Endodermal cell (in vitro differentiated cells): ENCODE measurements at regions not wholly inside any gene's neighbourhood (a gene's known extent, or its start where the extent isn't known, plus 50 kb on each side); places are given as distances from the start of the nearest gene placed in this dataset.

Source experiments
- DNase-seq: peaks from one replicate; pipeline ENCODE4 v3.0.0-alpha.2; 2017
- H3K27ac ChIP-seq: 2 replicates; pipeline ENCODE4 v1.5.1; 2013; ENCODE audit warnings: mild to moderate bottlenecking, low read depth, low read length, moderate library complexity
- H3K27me3 ChIP-seq: 2 replicates; pipeline ENCODE4 v1.6.1; 2013; ENCODE audit warnings: mild to moderate bottlenecking, low read length, moderate library complexity; ENCODE audit not compliant: insufficient read depth, control insufficient read depth, poor library complexity, severe bottlenecking
- H3K36me3 ChIP-seq: 2 replicates; pipeline ENCODE4 v1.7.0; 2013; ENCODE audit warnings: mild to moderate bottlenecking, low read length, moderate library complexity; ENCODE audit not compliant: control insufficient read depth, insufficient read depth
- H3K4me1 ChIP-seq: one replicate; pipeline ENCODE4 v1.7.0; 2013; ENCODE audit warnings: low read length; ENCODE audit not compliant: control insufficient read depth, insufficient read depth
- H3K4me3 ChIP-seq: 2 replicates; pipeline ENCODE4 v1.5.1; 2013; ENCODE audit warnings: mild to moderate bottlenecking, low read length, moderate library complexity
- H3K9ac ChIP-seq: 2 replicates; pipeline ENCODE4 v1.6.1; 2013; ENCODE audit warnings: mild to moderate bottlenecking, low read length, moderate library complexity; ENCODE audit not compliant: poor library complexity, severe bottlenecking; ENCODE audit errors: extremely low read depth
- H3K9me3 ChIP-seq: 2 replicates; pipeline ENCODE4 v1.6.1; 2013; ENCODE audit warnings: mild to moderate bottlenecking, low read length, moderate library complexity; ENCODE audit not compliant: control insufficient read depth
- H3K27ac Mint-ChIP-seq: 2 replicates; pipeline ENCODE4 v1.8.0; 2020; ENCODE audit warnings: mixed read lengths
- H3K27me3 Mint-ChIP-seq: 2 replicates; pipeline ENCODE4 v1.8.0; 2021; ENCODE audit warnings: mild to moderate bottlenecking, mixed read lengths; ENCODE audit not compliant: insufficient read depth
- H3K36me3 Mint-ChIP-seq: 2 replicates; pipeline ENCODE4 v1.8.0; 2020; ENCODE audit warnings: low read depth, mixed read lengths
- H3K4me1 Mint-ChIP-seq: 2 replicates; pipeline ENCODE4 v1.8.0; 2020; ENCODE audit warnings: mixed read lengths
- H3K4me3 Mint-ChIP-seq: 2 replicates; pipeline ENCODE4 v1.8.0; 2020; ENCODE audit warnings: mild to moderate bottlenecking, moderate library complexity, mixed read lengths
- H3K9me3 Mint-ChIP-seq: 2 replicates; pipeline ENCODE4 v1.8.0; 2020; ENCODE audit warnings: mild to moderate bottlenecking, mixed read lengths
- whole genome bisulfite sequencing, 2 experiments: methylation state at CpG; one replicate each; pipeline versions ENCODE4 v1.1.5 to v1.1.7; 2013; ENCODE audit warnings: missing lambda C conversion rate in 2 of 2, mixed read lengths in 1 of 2; ENCODE audit not compliant: insufficient coverage in 1 of 2, insufficient read length in 1 of 2; 5-methylcytosine and 5-hydroxymethylcytosine counted together
- TF ChIP-seq, protein P1 (sequence below): fragments of 200-600 bp; sonication (generic); conservative IDR thresholded peaks from 2 replicates; pipeline ENCODE4 v1.5.0; 2021; ENCODE audit warnings: antibody characterized with exemption, mild to moderate bottlenecking

DNA sequence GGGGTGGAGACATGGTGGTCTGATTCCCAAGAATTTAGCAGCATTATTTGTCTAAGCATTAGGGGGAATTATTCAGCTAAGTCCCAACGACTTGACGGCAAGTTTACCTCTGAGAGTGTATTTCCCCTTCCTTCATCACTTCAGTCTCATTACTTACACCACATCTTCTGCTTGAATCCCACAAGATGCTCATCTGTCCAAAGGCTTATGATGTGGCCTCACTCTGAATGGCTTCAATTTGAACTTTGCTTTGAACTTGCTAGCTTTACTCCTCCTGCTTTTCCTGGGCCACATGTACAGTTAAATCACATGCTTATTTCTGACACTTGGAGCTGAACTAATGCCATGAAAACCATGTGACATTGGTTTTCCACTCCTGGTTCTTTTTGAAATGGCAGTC, 231.3 kb upstream of the SATB1 start:
- Histone ChIP-seq H3K4me3 (no peak overlapping the region), H3K9ac (no peak overlapping the region), H3K27ac (no peak overlapping the region), H3K36me3 (no peaks in the 10 kb centered on the region), H3K4me1 (peaks cover 4% of the 10 kb centered on the region), H3K27me3 (no peaks in the 10 kb centered on the region), H3K9me3 (no peaks in the 10 kb centered on the region)
- TF ChIP-seq, protein P1, sequence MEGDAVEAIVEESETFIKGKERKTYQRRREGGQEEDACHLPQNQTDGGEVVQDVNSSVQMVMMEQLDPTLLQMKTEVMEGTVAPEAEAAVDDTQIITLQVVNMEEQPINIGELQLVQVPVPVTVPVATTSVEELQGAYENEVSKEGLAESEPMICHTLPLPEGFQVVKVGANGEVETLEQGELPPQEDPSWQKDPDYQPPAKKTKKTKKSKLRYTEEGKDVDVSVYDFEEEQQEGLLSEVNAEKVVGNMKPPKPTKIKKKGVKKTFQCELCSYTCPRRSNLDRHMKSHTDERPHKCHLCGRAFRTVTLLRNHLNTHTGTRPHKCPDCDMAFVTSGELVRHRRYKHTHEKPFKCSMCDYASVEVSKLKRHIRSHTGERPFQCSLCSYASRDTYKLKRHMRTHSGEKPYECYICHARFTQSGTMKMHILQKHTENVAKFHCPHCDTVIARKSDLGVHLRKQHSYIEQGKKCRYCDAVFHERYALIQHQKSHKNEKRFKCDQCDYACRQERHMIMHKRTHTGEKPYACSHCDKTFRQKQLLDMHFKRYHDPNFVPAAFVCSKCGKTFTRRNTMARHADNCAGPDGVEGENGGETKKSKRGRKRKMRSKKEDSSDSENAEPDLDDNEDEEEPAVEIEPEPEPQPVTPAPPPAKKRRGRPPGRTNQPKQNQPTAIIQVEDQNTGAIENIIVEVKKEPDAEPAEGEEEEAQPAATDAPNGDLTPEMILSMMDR = no peak
- H3K36me3 Mint-ChIP-seq = no peaks in the 10 kb centered on the region
- peaks cover 31% of the 10 kb centered on the region for H3K4me1 Mint-ChIP-seq
- peaks cover 10% of the 10 kb centered on the region for H3K27me3 Mint-ChIP-seq
- WGBS, 2 experiments = 78 to 89% methylated on average over 2 of the region's 2 CpGs
- H3K4me3 Mint-ChIP-seq = no peak overlapping the region
- no peak overlapping the region for H3K27ac Mint-ChIP-seq
- no peak for DNase-seq
- H3K9me3 Mint-ChIP-seq = peaks cover 5% of the 10 kb centered on the region

GRCh38 chr3:18655827-18656226, 230.7 kb upstream of the SATB1 start:
- H3K36me3 Mint-ChIP-seq = no peaks in the 10 kb centered on the region

DNA sequence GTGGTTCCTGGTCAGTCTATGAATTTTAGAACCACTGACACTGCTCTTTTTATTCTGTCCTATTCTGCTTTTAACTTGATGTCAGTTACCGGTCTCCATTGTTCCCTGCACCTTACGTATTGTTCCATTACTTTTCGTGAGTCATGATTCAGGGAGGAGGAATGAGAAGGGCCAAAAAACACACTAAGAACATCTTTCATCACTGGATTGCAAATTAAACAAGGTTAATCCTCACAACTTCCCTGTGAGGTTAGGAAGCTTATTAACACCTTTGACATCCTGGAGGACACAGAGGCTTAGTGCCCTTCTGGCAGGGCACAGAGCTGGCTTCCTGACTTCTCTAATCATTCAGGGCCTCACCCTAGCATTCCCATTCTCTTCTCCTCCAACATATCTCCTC, 227.6 kb upstream of the SATB1 start:
- no peak for DNase-seq
- Mint-ChIP-seq H3K36me3 (no peaks in the 10 kb centered on the region), H3K4me1 (peaks cover 12% of the 10 kb centered on the region)

More at GRCh38 chr3:18655827-18656226, 230.7 kb upstream of the SATB1 start:
- DNase-seq = no peak
- no peak overlapping the region for H3K4me3 ChIP-seq
- no peak overlapping the region for H3K4me3 Mint-ChIP-seq
- H3K9ac ChIP-seq = no peak overlapping the region
- WGBS, 2 experiments = 100% methylated on average over 1 of the region's 1 CpG; no CpG with 5 or more reads in 1 of the 2 experiments
- H3K27me3 ChIP-seq = no peaks in the 10 kb centered on the region
- H3K4me1 Mint-ChIP-seq = peaks cover 31% of the 10 kb centered on the region
- no peaks in the 10 kb centered on the region for H3K36me3 ChIP-seq
- peaks cover 4% of the 10 kb centered on the region for H3K4me1 ChIP-seq
- no peaks in the 10 kb centered on the region for H3K9me3 ChIP-seq
- no peak overlapping the region for H3K27ac ChIP-seq
- no peaks in the 10 kb centered on the region for H3K9me3 Mint-ChIP-seq
- H3K27ac Mint-ChIP-seq = no peak overlapping the region
- H3K27me3 Mint-ChIP-seq = peaks cover 8% of the 10 kb centered on the region
- TF ChIP-seq, protein P1 = no peak

More for the DNA sequence above, 227.6 kb upstream of the SATB1 start:
- H3K27ac Mint-ChIP-seq = no peak overlapping the region
- Histone ChIP-seq H3K36me3 (no peaks in the 10 kb centered on the region), H3K4me1 (no peaks in the 10 kb centered on the region), H3K9me3 (no peaks in the 10 kb centered on the region), H3K27ac (no peak overlapping the region), H3K27me3 (no peaks in the 10 kb centered on the region), H3K9ac (no peak overlapping the region), H3K4me3 (no peak overlapping the region)
- TF ChIP-seq, protein P1 = no peak
- H3K9me3 Mint-ChIP-seq = no peaks in the 10 kb centered on the region
- H3K4me3 Mint-ChIP-seq = no peak overlapping the region
- WGBS, 2 experiments = 83 to 91% methylated on average over 2 to 3 of the region's 3 CpGs
- H3K27me3 Mint-ChIP-seq = peaks cover 13% of the 10 kb centered on the region
